ENCODE measurements at regions not wholly inside any gene's neighbourhood (a gene's known extent, or its start where the extent isn't known, plus 50 kb on each side); places are given as distances from the start of the nearest gene placed in this dataset.

DNA sequence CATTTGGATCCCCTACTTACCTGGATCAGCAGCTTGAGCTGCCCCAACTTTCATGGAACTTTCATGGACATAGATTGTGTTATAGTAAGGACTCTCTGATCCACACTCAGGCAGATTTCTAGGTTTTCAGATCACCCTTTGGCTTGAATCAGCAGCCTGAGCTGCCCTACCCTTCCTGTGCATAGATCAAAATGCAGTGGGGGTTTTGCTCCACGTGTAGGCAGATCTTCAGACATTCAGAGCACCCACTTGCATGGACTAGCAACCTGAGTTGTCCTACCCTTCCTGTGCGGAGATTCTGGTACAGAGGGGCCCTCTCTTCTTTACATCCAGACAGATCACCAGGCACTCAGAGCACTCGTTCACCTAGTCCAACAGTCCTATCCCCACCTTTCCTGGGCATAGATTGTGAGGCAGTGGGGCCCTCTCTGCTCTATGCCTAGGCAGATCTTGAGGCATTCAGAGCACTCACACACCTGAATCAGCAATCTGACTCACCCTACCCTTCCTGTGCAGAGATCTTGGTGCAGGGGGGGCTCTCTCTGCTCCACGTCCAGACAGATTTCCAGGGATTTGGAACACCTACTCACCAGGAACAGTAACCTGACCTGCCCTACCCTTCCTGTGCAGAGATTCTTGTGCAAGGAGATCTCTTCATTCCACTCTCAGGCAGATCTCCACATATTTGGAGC lies 705.2 kb upstream of the NRSN1 start:
- no peak for TF ChIP-seq POLR2A (IDR thresholded peaks at IDR 0.05)
- TF ChIP-seq, protein P1, sequence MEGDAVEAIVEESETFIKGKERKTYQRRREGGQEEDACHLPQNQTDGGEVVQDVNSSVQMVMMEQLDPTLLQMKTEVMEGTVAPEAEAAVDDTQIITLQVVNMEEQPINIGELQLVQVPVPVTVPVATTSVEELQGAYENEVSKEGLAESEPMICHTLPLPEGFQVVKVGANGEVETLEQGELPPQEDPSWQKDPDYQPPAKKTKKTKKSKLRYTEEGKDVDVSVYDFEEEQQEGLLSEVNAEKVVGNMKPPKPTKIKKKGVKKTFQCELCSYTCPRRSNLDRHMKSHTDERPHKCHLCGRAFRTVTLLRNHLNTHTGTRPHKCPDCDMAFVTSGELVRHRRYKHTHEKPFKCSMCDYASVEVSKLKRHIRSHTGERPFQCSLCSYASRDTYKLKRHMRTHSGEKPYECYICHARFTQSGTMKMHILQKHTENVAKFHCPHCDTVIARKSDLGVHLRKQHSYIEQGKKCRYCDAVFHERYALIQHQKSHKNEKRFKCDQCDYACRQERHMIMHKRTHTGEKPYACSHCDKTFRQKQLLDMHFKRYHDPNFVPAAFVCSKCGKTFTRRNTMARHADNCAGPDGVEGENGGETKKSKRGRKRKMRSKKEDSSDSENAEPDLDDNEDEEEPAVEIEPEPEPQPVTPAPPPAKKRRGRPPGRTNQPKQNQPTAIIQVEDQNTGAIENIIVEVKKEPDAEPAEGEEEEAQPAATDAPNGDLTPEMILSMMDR (IDR thresholded peaks at IDR 0.05), result no peak
